ENCODE measurements at regions not wholly inside any gene's neighbourhood (a gene's known extent, or its start where the extent isn't known, plus 50 kb on each side); places are given as distances from the start of the nearest gene placed in this dataset.

DNA sequence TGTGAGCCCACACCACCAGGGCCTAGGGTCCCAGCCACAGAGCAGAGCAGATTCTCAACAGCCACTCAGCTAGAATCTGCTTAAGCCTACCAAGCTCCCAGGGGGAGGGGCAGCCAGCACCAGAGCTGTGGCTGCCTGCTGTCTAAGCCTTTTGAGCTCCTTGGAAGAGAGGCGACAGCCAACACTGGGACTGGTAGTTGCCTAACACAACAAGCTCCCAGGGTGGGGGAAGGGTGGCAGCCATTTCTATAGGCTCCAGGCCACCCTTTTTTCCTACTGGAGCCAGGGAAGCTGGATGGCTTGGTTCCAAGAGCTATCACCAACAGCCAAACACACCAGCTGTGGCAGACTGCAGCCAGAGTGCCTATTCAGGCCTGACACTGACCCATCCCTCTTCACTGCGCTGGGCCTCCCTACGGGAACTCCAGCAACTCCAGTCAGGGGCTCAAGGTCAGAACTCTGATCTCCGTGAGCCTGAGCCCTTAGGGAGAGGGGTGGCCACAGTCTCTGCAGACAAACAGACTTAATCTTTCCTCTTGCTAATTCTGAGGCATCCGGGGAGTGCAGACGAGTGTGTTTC, 1824.3 kb upstream of the CELF4 start:
- H3K4me1 ChIP-seq (ENCODE audit: insufficient read depth, insufficient read length): peaks cover 3% of the 10 kb centered on the region
- H3K9ac ChIP-seq (ENCODE audit: insufficient read length, low read depth): no peak overlapping the region
- TF ChIP-seq ZNF274 (IDR thresholded peaks at IDR 0.05; ENCODE audit: low read depth, low read length) (no peak), YY1 (IDR thresholded peaks at IDR 0.05; ENCODE audit: insufficient read depth, insufficient read length) (peak; percentile 43), SUZ12 (IDR thresholded peaks at IDR 0.05; ENCODE audit: extremely low read depth, insufficient read depth, insufficient read length) (no peak)
- H3K27me3 ChIP-seq (ENCODE audit: insufficient read depth, insufficient read length): no peaks in the 10 kb centered on the region
- no peaks in the 10 kb centered on the region for H3K36me3 ChIP-seq (ENCODE audit: insufficient read depth, insufficient read length, low read length)
- peak; percentile 68 for DNase-seq (ENCODE audit: low read depth, low spot score)
- no peak overlapping the region for H3K4me3 ChIP-seq (ENCODE audit: insufficient read length, low read depth)
- no peaks in the 10 kb centered on the region; the same call in 1 of the 2 replicates for H3K9me3 ChIP-seq (ENCODE audit: insufficient read depth, low read length)

DNA sequence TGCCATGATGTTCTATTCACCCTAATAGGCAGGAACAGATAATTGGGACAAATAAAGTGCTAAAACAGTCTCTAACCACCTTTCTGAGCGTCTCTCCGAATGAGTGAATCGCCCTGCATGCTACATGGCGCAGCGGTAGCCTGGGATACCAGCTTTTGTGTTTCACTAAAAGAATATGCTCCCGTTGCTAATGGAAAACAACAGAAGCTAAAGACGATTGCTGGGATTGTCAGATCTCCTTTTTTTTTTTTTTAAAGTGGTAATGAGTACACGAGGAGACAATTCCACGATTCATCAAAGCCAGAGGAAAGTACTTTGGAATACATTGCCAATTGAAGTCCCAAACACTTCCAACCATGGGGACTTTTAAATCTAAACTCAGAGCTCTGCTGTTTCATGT, 1815.3 kb upstream of the CELF4 start:
- no peaks in the 10 kb centered on the region for H3K9me3 ChIP-seq (ENCODE audit: insufficient read depth, low read length)
- H3K36me3 ChIP-seq (ENCODE audit: insufficient read depth, insufficient read length, low read length): no peaks in the 10 kb centered on the region
- H3K9ac ChIP-seq (ENCODE audit: insufficient read length, low read depth): no peak overlapping the region
- H3K27me3 ChIP-seq (ENCODE audit: insufficient read depth, insufficient read length): no peaks in the 10 kb centered on the region
- TF ChIP-seq ZNF274 (IDR thresholded peaks at IDR 0.05; ENCODE audit: low read depth, low read length) (no peak), YY1 (IDR thresholded peaks at IDR 0.05; ENCODE audit: insufficient read depth, insufficient read length) (no peak), SUZ12 (IDR thresholded peaks at IDR 0.05; ENCODE audit: extremely low read depth, insufficient read depth, insufficient read length) (no peak)
- no peak for DNase-seq (ENCODE audit: low read depth, low spot score)
- H3K4me3 ChIP-seq (ENCODE audit: insufficient read length, low read depth): no peak overlapping the region
- H3K4me1 ChIP-seq (ENCODE audit: insufficient read depth, insufficient read length): no peaks in the 10 kb centered on the region

DNA sequence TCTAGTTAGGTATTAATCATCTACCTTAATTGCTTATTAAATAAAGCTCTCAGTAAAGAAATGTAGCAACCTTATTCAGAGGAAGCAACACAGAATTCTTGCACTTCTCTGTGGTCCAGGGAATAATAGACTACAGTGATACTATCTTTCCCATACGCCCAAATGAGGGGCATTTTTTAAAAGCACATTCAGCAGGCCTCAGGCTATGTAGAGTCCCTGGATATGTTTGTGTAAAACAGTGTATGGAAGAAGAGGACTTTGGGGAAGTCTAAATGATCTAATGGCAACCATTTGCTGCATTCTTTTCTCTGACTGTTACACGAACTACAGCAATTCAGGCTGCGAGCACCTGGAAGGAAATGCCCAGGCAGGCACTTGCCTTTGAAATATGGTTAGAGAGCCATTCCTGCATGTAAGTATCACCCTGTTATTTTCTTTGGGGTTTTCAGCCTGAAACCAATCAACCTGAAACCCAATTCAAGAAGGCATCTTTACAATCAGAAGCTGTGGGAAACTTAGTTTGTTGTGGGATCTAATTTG, 1814.7 kb upstream of the CELF4 start:
- H3K9me3 ChIP-seq (ENCODE audit: insufficient read depth, low read length): no peaks in the 10 kb centered on the region
- H3K4me3 ChIP-seq (ENCODE audit: insufficient read length, low read depth): no peak overlapping the region
- no peaks in the 10 kb centered on the region for H3K27me3 ChIP-seq (ENCODE audit: insufficient read depth, insufficient read length)
- no peak for TF ChIP-seq SUZ12 (IDR thresholded peaks at IDR 0.05; ENCODE audit: extremely low read depth, insufficient read depth, insufficient read length)
- TF ChIP-seq ZNF274 (IDR thresholded peaks at IDR 0.05; ENCODE audit: low read depth, low read length): no peak
- TF ChIP-seq YY1 (IDR thresholded peaks at IDR 0.05; ENCODE audit: insufficient read depth, insufficient read length): no peak
- no peaks in the 10 kb centered on the region for H3K36me3 ChIP-seq (ENCODE audit: insufficient read depth, insufficient read length, low read length)
- no peak overlapping the region for H3K9ac ChIP-seq (ENCODE audit: insufficient read length, low read depth)
- H3K4me1 ChIP-seq (ENCODE audit: insufficient read depth, insufficient read length): no peaks in the 10 kb centered on the region
- DNase-seq (ENCODE audit: low read depth, low spot score): no peak

DNA sequence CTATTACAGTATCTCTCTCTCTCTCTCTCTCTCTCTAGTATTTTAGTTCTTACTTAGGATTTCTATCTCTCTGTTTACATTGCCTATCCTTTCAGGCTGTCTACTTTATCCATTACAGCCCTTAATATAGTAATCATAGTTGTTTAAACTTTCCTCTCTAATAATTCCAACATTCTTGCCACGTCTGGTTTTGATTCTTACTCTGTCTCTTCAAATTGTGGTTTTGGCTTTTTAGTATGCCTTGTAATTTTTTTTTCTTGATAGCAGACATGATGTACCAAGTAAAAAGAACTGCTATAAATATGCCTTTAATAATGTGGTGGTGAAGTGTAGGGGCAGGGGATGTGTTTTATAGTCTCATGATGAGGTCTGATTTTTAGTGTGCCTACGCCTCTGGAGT, 1809.5 kb upstream of the CELF4 start:
- no peaks in the 10 kb centered on the region for H3K9me3 ChIP-seq (ENCODE audit: insufficient read depth, low read length)
- no peak for DNase-seq (ENCODE audit: low read depth, low spot score)
- H3K4me3 ChIP-seq (ENCODE audit: insufficient read length, low read depth): no peak overlapping the region
- H3K4me1 ChIP-seq (ENCODE audit: insufficient read depth, insufficient read length): no peaks in the 10 kb centered on the region
- TF ChIP-seq SUZ12 (IDR thresholded peaks at IDR 0.05; ENCODE audit: extremely low read depth, insufficient read depth, insufficient read length) (no peak), YY1 (IDR thresholded peaks at IDR 0.05; ENCODE audit: insufficient read depth, insufficient read length) (no peak), ZNF274 (IDR thresholded peaks at IDR 0.05; ENCODE audit: low read depth, low read length) (no peak)
- H3K9ac ChIP-seq (ENCODE audit: insufficient read length, low read depth): no peak overlapping the region
- H3K27me3 ChIP-seq (ENCODE audit: insufficient read depth, insufficient read length): no peaks in the 10 kb centered on the region
- H3K36me3 ChIP-seq (ENCODE audit: insufficient read depth, insufficient read length, low read length): no peaks in the 10 kb centered on the region

DNA sequence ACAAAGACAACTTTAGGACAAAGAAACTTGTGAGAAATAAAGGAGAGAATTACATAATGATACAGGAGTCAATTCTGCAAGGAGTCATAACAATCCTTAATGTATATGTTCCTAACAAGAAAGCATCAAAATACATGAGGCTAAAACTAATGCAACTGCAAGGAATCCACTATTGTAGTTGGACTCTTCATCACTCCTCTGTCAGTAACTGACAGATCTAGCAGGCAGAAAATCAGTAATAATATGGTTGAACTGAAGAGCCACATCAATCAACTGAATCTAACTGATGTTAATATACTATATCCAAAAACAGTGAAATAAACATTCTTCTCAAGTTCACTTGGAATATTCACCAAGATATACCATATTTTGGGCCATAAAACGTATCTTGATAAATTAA, 1806.4 kb upstream of the CELF4 start:
- Histone ChIP-seq H3K4me1 (ENCODE audit: insufficient read depth, insufficient read length) (no peaks in the 10 kb centered on the region), H3K9me3 (ENCODE audit: insufficient read depth, low read length) (no peaks in the 10 kb centered on the region), H3K27me3 (ENCODE audit: insufficient read depth, insufficient read length) (no peaks in the 10 kb centered on the region), H3K9ac (ENCODE audit: insufficient read length, low read depth) (no peak overlapping the region), H3K36me3 (ENCODE audit: insufficient read depth, insufficient read length, low read length) (no peaks in the 10 kb centered on the region), H3K4me3 (ENCODE audit: insufficient read length, low read depth) (no peak overlapping the region)
- TF ChIP-seq YY1 (IDR thresholded peaks at IDR 0.05; ENCODE audit: insufficient read depth, insufficient read length): no peak
- no peak for TF ChIP-seq ZNF274 (IDR thresholded peaks at IDR 0.05; ENCODE audit: low read depth, low read length)
- TF ChIP-seq SUZ12 (IDR thresholded peaks at IDR 0.05; ENCODE audit: extremely low read depth, insufficient read depth, insufficient read length): no peak
- DNase-seq (ENCODE audit: low read depth, low spot score): no peak

DNA sequence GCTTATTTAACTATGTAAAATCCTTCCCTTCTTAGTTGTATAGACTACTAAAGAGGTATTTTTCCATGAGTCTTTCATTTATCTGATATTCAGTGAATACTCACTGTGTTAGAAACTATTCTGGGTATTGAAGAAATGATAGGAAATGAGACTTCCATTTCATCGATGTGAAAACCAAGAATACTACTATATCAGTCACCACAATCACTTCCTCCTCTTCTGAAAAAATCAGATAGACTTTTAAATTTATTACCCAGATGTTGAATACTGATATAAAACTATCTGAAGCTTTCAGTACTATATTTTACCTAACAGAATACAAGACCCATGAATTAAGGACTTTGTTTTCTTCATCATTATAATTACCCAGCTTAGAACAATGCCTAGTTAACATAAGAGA, 1801.1 kb upstream of the CELF4 start:
- Histone ChIP-seq H3K4me3 (ENCODE audit: insufficient read length, low read depth) (no peak overlapping the region), H3K9me3 (ENCODE audit: insufficient read depth, low read length) (no peaks in the 10 kb centered on the region), H3K9ac (ENCODE audit: insufficient read length, low read depth) (no peak overlapping the region), H3K36me3 (ENCODE audit: insufficient read depth, insufficient read length, low read length) (no peaks in the 10 kb centered on the region), H3K27me3 (ENCODE audit: insufficient read depth, insufficient read length) (no peaks in the 10 kb centered on the region), H3K4me1 (ENCODE audit: insufficient read depth, insufficient read length) (no peaks in the 10 kb centered on the region)
- DNase-seq (ENCODE audit: low read depth, low spot score): no peak
- no peak for TF ChIP-seq YY1 (IDR thresholded peaks at IDR 0.05; ENCODE audit: insufficient read depth, insufficient read length)
- no peak for TF ChIP-seq ZNF274 (IDR thresholded peaks at IDR 0.05; ENCODE audit: low read depth, low read length)
- TF ChIP-seq SUZ12 (IDR thresholded peaks at IDR 0.05; ENCODE audit: extremely low read depth, insufficient read depth, insufficient read length): no peak

DNA sequence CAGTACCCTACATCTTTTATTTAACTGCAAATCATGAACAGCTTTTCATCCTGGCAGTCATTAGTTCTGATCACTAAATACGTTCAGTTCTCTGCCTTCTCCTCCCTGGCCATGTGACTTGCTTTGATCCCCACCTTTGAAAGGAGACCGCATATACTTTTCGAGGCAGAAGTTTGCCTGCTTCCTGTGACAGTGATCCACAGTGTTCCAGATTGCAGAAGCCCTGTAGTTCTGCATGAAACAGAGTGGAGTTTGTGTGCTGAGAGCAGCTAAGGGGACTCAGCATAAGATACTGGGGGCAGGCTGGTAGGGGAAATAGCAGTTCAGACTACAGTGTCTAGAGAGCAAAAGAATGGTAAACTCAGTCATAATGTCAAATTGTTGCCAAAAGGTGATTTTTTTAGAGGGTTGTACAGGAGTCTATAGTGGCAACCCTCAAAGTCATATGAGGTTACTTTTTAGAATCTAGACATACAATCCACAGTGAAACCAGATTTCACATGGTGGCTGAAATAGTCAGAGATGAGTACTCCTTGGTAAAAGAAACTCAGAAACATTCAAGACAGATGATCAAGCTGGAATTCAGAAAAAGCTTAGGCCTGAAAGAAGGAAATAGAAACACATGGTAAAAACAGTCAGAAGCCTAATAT, 1800.4 kb upstream of the CELF4 start:
- Histone ChIP-seq H3K4me1 (ENCODE audit: insufficient read depth, insufficient read length) (no peaks in the 10 kb centered on the region), H3K9me3 (ENCODE audit: insufficient read depth, low read length) (no peaks in the 10 kb centered on the region), H3K9ac (ENCODE audit: insufficient read length, low read depth) (no peak overlapping the region), H3K36me3 (ENCODE audit: insufficient read depth, insufficient read length, low read length) (no peaks in the 10 kb centered on the region), H3K4me3 (ENCODE audit: insufficient read length, low read depth) (no peak overlapping the region), H3K27me3 (ENCODE audit: insufficient read depth, insufficient read length) (no peaks in the 10 kb centered on the region)
- TF ChIP-seq ZNF274 (IDR thresholded peaks at IDR 0.05; ENCODE audit: low read depth, low read length) (no peak), YY1 (IDR thresholded peaks at IDR 0.05; ENCODE audit: insufficient read depth, insufficient read length) (no peak)
- DNase-seq (ENCODE audit: low read depth, low spot score): no peak

All from NT2/D1 (cell line).